CD4-positive, alpha-beta T cell treated with Interferon alpha-2 for 1 hour (primary cell): ENCODE measurements at regions not wholly inside any gene's neighbourhood (a gene's known extent, or its start where the extent isn't known, plus 50 kb on each side); places are given as distances from the start of the nearest gene placed in this dataset.
"Not testable (repeated sequence)": the region's sequence is repeated elsewhere in the genome, so short reads cannot be mapped to it uniquely, and the experiment has no call there.

Experiments
- DNase-seq, 2 donors: peaks; one replicate each; pipeline ENCODE4 v3.0.0-alpha.2; 2020 to 2022

- DNase-seq, result not testable (repeated sequence)
Observed at GRCh38 chr16:22722551-22723541, 91.1 kb upstream of the HS3ST2 start.

- DNase-seq, result no peak
Observed at GRCh38 chr16:22726868-22727267, 87.1 kb upstream of the HS3ST2 start.

- no peak for DNase-seq
Observed at GRCh38 chr16:22727285-22728166, 86.4 kb upstream of the HS3ST2 start.

DNA sequence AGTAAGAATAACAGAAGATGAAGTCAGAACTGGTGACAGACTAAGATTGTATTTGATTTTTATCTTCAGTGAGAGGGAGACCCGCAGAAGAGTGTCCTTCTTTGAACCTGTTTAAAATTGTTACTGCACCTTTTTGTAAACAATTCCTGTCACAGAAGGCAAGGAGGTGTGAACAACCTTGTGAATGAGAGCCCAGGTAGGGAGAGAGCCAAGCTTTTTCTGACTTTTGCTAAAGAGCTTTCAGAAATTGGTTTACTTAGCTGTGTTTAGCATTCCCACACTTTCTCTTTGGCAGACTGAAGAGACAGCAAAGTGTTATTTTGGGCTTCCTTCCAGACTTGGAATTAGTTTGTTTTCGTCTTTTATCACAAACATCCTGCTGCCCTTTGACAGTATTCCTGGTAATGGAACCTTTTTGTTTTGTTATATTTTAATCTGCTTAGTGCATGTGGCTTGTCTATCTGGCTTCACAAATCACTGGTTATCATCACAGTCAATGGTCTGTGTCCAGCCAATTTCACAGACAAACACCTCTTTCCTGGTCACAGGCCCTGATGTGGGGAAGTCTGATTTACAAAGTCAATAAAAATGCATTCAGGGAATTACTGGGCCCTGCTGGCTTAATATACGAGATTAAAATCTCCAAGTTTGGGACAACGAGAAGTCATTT lies 85.7 kb upstream of the HS3ST2 start:
- DNase-seq, result no peak

- DNase-seq, result no peak
Observed at GRCh38 chr16:22732400-22732799, 81.6 kb upstream of the HS3ST2 start.

DNA sequence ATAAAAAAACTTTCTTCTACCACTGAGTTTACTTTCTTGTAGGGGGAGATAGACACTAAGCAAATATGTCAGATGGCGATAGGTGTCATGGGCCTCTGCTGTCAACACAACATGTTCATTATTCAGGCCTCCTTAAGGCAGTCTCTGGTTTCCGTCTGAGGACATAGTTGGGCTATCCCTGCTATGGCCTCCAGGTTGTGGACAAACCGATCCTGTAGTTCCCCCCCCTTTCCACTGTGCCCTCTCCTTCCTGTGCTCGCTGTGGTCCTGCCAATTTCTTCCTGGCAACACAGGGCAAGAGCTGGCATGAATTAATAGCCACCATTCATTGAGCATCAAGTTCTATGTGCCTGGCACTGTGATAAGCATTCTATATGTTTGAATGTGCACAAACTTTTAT lies 81.0 kb upstream of the HS3ST2 start:
- no peak for DNase-seq

DNA sequence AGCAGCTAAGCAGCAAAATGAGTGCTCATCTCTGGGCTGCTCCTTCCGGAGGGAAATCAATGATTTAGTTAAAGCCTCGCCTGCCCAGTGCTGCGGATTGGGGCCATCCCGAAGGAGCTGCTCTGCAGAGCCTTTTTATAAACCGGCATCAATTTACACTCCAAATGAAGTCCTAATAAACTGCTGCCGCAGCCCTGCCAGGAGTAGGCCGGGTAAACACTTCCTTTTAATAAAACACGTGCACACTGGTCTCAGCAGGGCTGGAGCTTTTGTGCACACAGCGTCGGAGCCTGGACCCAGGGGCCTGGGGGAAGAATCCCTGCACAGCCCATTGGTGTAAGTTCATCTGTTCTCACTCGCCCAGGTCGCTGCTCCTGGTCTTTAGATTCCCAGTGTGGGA lies 79.6 kb upstream of the HS3ST2 start:
- DNase-seq, result no peak

DNA sequence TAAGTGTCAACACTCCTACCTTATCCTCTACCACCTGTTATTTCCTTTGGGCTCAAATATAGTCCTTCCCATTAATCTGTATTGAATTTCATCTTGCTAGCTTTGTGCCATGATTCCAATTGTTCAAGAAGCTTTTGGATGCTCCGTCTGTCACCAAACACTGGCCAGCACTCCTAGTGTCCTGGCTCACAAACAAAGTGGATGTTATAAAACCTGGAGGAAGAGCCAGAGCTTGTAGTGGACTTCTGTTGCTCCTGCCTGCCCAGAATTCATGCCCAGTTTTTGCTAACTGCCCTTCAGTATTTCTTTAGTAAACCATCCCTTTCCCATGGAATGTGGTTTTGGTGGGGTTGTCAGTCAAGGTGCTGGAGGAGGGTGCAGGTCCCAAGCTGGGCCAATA lies 77.2 kb upstream of the HS3ST2 start:
- DNase-seq, result no peak

GRCh38 chr16:22739077-22739476 lies 74.9 kb upstream of the HS3ST2 start:
- DNase-seq, result no peak

DNA sequence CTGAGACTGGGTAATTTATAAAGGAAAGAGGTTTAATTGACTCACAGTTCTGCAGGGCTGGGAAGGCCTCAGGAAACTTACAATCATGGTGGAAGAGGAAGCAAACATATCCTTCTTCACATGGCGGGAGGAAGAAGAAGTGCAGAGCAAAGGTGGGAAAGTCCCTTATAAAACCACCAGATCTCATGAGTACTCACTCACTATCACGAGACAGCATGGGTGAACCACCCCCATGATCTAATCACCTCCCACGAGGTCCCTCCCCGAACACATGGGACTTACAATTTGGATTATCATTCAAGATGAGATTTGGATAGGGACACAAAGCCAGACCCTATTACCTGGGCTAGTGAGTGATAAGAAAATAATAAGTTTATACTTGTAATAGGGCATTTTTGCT lies 70.6 kb upstream of the HS3ST2 start:
- DNase-seq, result no peak

DNA sequence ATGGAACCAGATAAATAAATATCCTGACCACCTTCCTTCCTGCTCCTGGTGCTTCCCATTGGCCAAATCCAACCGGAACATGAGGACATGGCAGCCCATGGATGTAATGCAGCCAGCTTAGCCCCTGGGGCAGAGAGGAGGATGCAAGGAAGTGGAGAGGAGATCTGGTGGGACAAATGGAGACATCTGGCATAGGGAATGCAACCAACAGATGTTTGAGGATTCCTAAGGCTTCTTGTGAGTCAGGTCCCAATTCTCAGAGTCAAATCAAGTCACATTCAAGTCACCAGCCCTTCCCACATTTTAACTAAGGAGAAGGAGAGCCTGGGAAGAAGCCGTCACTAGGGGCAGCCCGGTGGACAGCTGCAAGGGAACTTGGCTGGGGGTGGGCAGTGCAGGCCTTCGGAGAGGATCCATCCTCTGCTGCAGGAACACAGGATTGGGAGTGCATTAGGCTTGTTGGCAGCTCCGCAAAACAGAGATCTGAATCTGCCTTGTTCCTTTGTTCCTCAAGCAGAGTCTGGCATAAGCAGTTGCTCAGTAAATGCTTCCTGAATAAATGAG lies 62.8 kb upstream of the HS3ST2 start:
- no peak for DNase-seq

- no peak for DNase-seq
Observed at GRCh38 chr16:22751685-22752084, 62.3 kb upstream of the HS3ST2 start.

- no peak for DNase-seq
Observed at GRCh38 chr16:22753451-22753850, 60.5 kb upstream of the HS3ST2 start.

GRCh38 chr16:22754577-22754976 lies 59.4 kb upstream of the HS3ST2 start:
- DNase-seq, result no peak

- no peak for DNase-seq
Observed at GRCh38 chr16:22757202-22757601, 56.8 kb upstream of the HS3ST2 start.

DNA sequence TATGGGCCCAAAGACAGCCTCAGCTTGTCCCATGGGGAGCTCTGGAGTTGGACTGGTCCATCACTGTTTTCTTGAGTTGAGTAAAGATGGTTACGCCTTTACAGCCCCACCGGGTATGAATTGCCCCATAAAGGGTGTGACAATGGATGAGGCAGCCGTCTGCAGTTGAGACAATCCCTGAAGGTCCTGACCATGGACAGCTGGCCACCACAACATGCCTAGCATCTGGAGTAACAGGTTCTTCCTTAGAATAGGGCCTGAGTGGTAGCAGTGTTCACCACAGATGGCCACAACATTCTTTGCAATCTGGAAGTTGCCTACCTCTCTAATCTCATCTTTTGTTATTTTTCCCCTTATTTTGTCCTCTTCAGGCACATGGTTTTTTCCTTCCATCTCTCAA lies 51.5 kb upstream of the HS3ST2 start:
- DNase-seq, result no peak

GRCh38 chr16:22763437-22764080 lies 50.4 kb upstream of the HS3ST2 start:
- no peak for DNase-seq
